Glutamatergic neuron (in vitro differentiated cells): ENCODE measurements at regions not wholly inside any gene's neighbourhood (a gene's known extent, or its start where the extent isn't known, plus 50 kb on each side); places are given as distances from the start of the nearest gene placed in this dataset.

Experiments used
- DNase-seq: peaks from one replicate; pipeline ENCODE4 v3.0.0; 2022
- H3K27ac Mint-ChIP-seq: one replicate; pipeline ENCODE4 v1.8.0; 2020; ENCODE audit warnings: mild to moderate bottlenecking, mixed read lengths, inconsistent platforms; ENCODE audit not compliant: unreplicated experiment
- H3K27me3 Mint-ChIP-seq: one replicate; pipeline ENCODE4 v1.8.0; 2020; ENCODE audit warnings: mild to moderate bottlenecking, moderate library complexity, mixed read lengths, inconsistent platforms; ENCODE audit not compliant: unreplicated experiment
- H3K36me3 Mint-ChIP-seq: one replicate; pipeline ENCODE4 v1.8.0; 2020; ENCODE audit warnings: mild to moderate bottlenecking, mixed read lengths, inconsistent platforms; ENCODE audit not compliant: unreplicated experiment
- H3K4me1 Mint-ChIP-seq: one replicate; pipeline ENCODE4 v1.8.0; 2020; ENCODE audit warnings: mild to moderate bottlenecking, low read depth, mixed read lengths, inconsistent platforms; ENCODE audit not compliant: unreplicated experiment
- H3K4me3 Mint-ChIP-seq: one replicate; pipeline ENCODE4 v1.8.0; 2020; ENCODE audit warnings: mild to moderate bottlenecking, mixed read lengths, inconsistent platforms; ENCODE audit not compliant: unreplicated experiment
- H3K9me3 Mint-ChIP-seq: one replicate; pipeline ENCODE4 v1.8.0; 2020; ENCODE audit warnings: mild to moderate bottlenecking, moderate library complexity, mixed read lengths, inconsistent platforms; ENCODE audit not compliant: unreplicated experiment
- CTCF ChIP-seq: fragments of 200-600 bp; sonication (generic); IDR thresholded peaks from one replicate; pipeline ENCODE4 v1.5.0; 2021; ENCODE audit not compliant: partially characterized antibody, unreplicated experiment

- TF ChIP-seq CTCF = no peak
- Mint-ChIP-seq H3K27ac (no peak overlapping the region), H3K27me3 (peaks cover 2% of the 10 kb centered on the region), H3K9me3 (no peaks in the 10 kb centered on the region), H3K4me1 (no peaks in the 10 kb centered on the region), H3K36me3 (no peaks in the 10 kb centered on the region), H3K4me3 (no peak overlapping the region)
- no peak for DNase-seq
Measured at GRCh38 chr1:157284451-157284850, 146.3 kb upstream of the ETV3 start.

- no peaks in the 10 kb centered on the region for H3K27me3 Mint-ChIP-seq
- H3K36me3 Mint-ChIP-seq = no peaks in the 10 kb centered on the region
- no peak for DNase-seq
- TF ChIP-seq CTCF = no peak
- no peaks in the 10 kb centered on the region for H3K4me1 Mint-ChIP-seq
- H3K9me3 Mint-ChIP-seq = no peaks in the 10 kb centered on the region
- H3K4me3 Mint-ChIP-seq = no peak overlapping the region
- H3K27ac Mint-ChIP-seq = no peak overlapping the region
Measured at GRCh38 chr1:157279802-157280140, 141.6 kb upstream of the ETV3 start.

GRCh38 chr1:157279138-157279801, 141.1 kb upstream of the ETV3 start:
- no peaks in the 10 kb centered on the region for H3K27me3 Mint-ChIP-seq
- H3K27ac Mint-ChIP-seq = no peak overlapping the region
- no peak for DNase-seq
- TF ChIP-seq CTCF = no peak
- no peaks in the 10 kb centered on the region for H3K36me3 Mint-ChIP-seq
- no peak overlapping the region for H3K4me3 Mint-ChIP-seq
- H3K4me1 Mint-ChIP-seq = no peaks in the 10 kb centered on the region
- no peaks in the 10 kb centered on the region for H3K9me3 Mint-ChIP-seq

- Mint-ChIP-seq H3K27ac (no peak overlapping the region), H3K36me3 (no peaks in the 10 kb centered on the region), H3K9me3 (no peaks in the 10 kb centered on the region), H3K27me3 (no peaks in the 10 kb centered on the region), H3K4me1 (no peaks in the 10 kb centered on the region), H3K4me3 (no peak overlapping the region)
- no peak for TF ChIP-seq CTCF
- DNase-seq = no peak
Measured at GRCh38 chr1:157278383-157279137, 140.4 kb upstream of the ETV3 start.

- H3K36me3 Mint-ChIP-seq = no peaks in the 10 kb centered on the region
- no peak for TF ChIP-seq CTCF
- no peaks in the 10 kb centered on the region for H3K9me3 Mint-ChIP-seq
- no peak for DNase-seq
- H3K27ac Mint-ChIP-seq = no peak overlapping the region
- no peak overlapping the region for H3K4me3 Mint-ChIP-seq
- no peaks in the 10 kb centered on the region for H3K27me3 Mint-ChIP-seq
- H3K4me1 Mint-ChIP-seq = no peaks in the 10 kb centered on the region
Measured at GRCh38 chr1:157277913-157278312, 139.7 kb upstream of the ETV3 start.
